Right lobe of liver (tissue), 4 donors: ENCODE measurements at regions not wholly inside any gene's neighbourhood (a gene's known extent, or its start where the extent isn't known, plus 50 kb on each side); places are given as distances from the start of the nearest gene placed in this dataset.

ENCODE experiments used
- CTCF ChIP-seq, 4 donors: fragments of 200-600 bp in 3 of 4; fragments of 450-650 bp in 1 of 4; IDR thresholded peaks; one replicate each; pipeline versions ENCODE4 v1.5.1 to v1.8.0; 2016 to 2022; ENCODE audit warnings: antibody characterized with exemption in 4 of 4, mild to moderate bottlenecking in 2 of 4
- POLR2A ChIP-seq: fragments of 450-650 bp; IDR thresholded peaks from one replicate; pipeline ENCODE4 v1.6.1; 2017; ENCODE audit warnings: antibody characterized with exemption, mild to moderate bottlenecking
- donor health status: DM: no; HTN: no; CAD: no.
- donor health status: DM: no; HTN: no; CAD: no.
- donor health status: DM: no; HTN: yes; CAD: no.

- no peak for TF ChIP-seq CTCF (IDR thresholded peaks at IDR 0.05)
- TF ChIP-seq POLR2A: no peak
These were observed 56.0 kb upstream of the DLK1 start for GRCh38 chr14:100670753-100671049.
